Mesendoderm (in vitro differentiated cells): ENCODE measurements at regions not wholly inside any gene's neighbourhood (a gene's known extent, or its start where the extent isn't known, plus 50 kb on each side); places are given as distances from the start of the nearest gene placed in this dataset.

Experiments used
- DNase-seq: peaks from one replicate; pipeline ENCODE4 v3.0.0; 2013
- H2AK5ac ChIP-seq: 2 replicates; pipeline ENCODE4 v1.6.1; 2013; ENCODE audit warnings: low read length, inconsistent platforms
- H2BK120ac ChIP-seq: 2 replicates; pipeline ENCODE4 v1.6.1; 2013; ENCODE audit warnings: low read depth, mild to moderate bottlenecking, low read length, moderate library complexity, mixed read lengths
- H2BK15ac ChIP-seq: replicated peaks from 2 replicates; pipeline ENCODE4 v1.6.1; 2013; ENCODE audit warnings: low read depth, mild to moderate bottlenecking, moderate library complexity
- H2BK5ac ChIP-seq: 2 replicates; pipeline ENCODE4 v1.6.1; 2013; ENCODE audit warnings: low read length, inconsistent platforms
- H3K18ac ChIP-seq: 2 replicates; pipeline ENCODE4 v1.6.1; 2013; ENCODE audit warnings: mild to moderate bottlenecking, low read length, mixed read lengths
- H3K23ac ChIP-seq: one replicate; pipeline ENCODE4 v1.6.1; 2013; ENCODE audit warnings: low read length
- H3K27ac ChIP-seq: 2 replicates; pipeline ENCODE4 v1.5.1; 2013; ENCODE audit warnings: low read depth, mild to moderate bottlenecking, inconsistent platforms, low read length, moderate library complexity
- H3K27me3 ChIP-seq: 2 replicates; pipeline ENCODE4 v1.6.1; 2013; ENCODE audit warnings: low read length, control low read depth, mild to moderate bottlenecking, inconsistent platforms; ENCODE audit not compliant: insufficient read depth, poor library complexity
- H3K36me3 ChIP-seq: 2 replicates; pipeline ENCODE4 v1.6.1; 2013; ENCODE audit warnings: low read length, inconsistent platforms; ENCODE audit not compliant: control insufficient read depth, insufficient read depth
- H3K4ac ChIP-seq: one replicate; pipeline ENCODE4 v1.6.1; 2013; ENCODE audit warnings: low read depth, mild to moderate bottlenecking, low read length, moderate library complexity
- H3K4me1 ChIP-seq: 2 replicates; pipeline ENCODE4 v1.6.1; 2013; ENCODE audit warnings: low read depth, low read length, inconsistent platforms; ENCODE audit not compliant: control insufficient read depth
- H3K4me2 ChIP-seq: 2 replicates; pipeline ENCODE4 v1.6.1; 2013; ENCODE audit warnings: low read length
- H3K4me3 ChIP-seq: 2 replicates; pipeline ENCODE4 v1.5.1; 2013; ENCODE audit warnings: mild to moderate bottlenecking, low read length
- H3K56ac ChIP-seq: one replicate; pipeline ENCODE4 v1.6.1; 2013; ENCODE audit warnings: low read length
- H3K79me1 ChIP-seq: 2 replicates; pipeline ENCODE4 v1.6.1; 2013; ENCODE audit warnings: low read length, inconsistent platforms
- H3K79me2 ChIP-seq: 2 replicates; pipeline ENCODE4 v1.6.1; 2013; ENCODE audit warnings: mild to moderate bottlenecking, low read length; ENCODE audit not compliant: control insufficient read depth, insufficient read depth
- H3K9ac ChIP-seq: 2 replicates; pipeline ENCODE4 v1.6.1; 2013; ENCODE audit warnings: low read length, inconsistent platforms
- H4K5ac ChIP-seq: one replicate; pipeline ENCODE4 v1.6.1; 2013; ENCODE audit warnings: low read length
- H4K8ac ChIP-seq: one replicate; pipeline ENCODE4 v1.6.1; 2013; ENCODE audit warnings: low read depth, mild to moderate bottlenecking, control low read depth, low read length, moderate library complexity
- WGBS: extraction: QIAGEN DNeasy Blood & Tissue Kit; methylation state at CpG from one replicate; pipeline ENCODE4 v1.1.7; 2013; ENCODE audit warnings: low lambda C conversion rate, missing lambda C conversion rate; ENCODE audit not compliant: insufficient coverage; ENCODE audit errors: extremely low coverage; 5-methylcytosine and 5-hydroxymethylcytosine counted together

DNA sequence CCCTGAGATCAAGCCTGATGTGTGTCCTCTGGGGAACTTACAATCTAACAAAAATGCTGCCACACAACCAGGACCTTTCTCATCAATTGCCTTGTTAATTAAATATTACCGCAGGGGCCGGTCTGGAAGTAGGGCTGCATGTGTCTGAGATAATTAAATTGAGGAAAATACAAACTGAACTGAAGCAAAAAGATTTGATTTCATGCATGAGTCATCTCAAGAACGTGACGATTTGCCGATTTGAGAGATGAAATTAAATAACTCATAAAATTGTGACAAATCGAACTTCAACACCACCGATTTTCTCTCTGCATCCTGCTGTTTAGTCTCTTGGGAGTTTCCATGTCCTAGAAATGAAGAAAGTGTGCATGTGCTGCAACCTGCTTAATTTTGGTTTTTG is 94.6 kb upstream of the DAAM1 start:
- Histone ChIP-seq H2BK15ac (no peak overlapping the region), H3K9ac (no peak overlapping the region), H3K4me2 (no peak overlapping the region), H3K23ac (no peak overlapping the region), H3K36me3 (no peaks in the 10 kb centered on the region), H4K5ac (no peak overlapping the region), H3K18ac (no peak overlapping the region), H2BK120ac (no peak overlapping the region), H3K79me2 (no peaks in the 10 kb centered on the region), H3K27me3 (no peaks in the 10 kb centered on the region), H3K56ac (no peak overlapping the region), H3K4me1 (no peaks in the 10 kb centered on the region), H4K8ac (no peak overlapping the region), H3K79me1 (no peaks in the 10 kb centered on the region), H2AK5ac (no peak overlapping the region), H3K4ac (no peak overlapping the region), H2BK5ac (no peak overlapping the region), H3K27ac (no peak overlapping the region), H3K4me3 (no peak overlapping the region)
- no CpG with 5 or more reads among the region's 7 CpGs for WGBS
- DNase-seq: no peak

DNA sequence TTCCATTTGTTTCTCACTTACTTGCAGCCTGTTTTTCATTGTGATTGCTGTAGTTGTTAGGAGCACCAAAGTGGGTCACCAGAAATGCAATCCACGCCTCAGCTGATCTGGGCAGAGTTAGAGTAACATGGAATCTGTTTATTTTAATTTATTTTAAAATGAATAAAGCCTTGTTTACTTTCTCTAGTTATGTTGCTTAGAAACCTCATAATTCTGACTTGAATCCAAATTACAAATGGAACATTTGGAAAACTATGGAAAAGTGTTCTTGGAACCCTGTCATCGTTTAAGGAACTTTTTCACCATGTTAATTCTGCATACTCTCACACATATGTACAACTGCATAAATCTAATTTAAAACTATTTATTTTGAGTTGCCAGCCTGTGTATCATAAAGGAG is 92.2 kb upstream of the DAAM1 start:
- Histone ChIP-seq H3K56ac (no peak overlapping the region), H3K9ac (no peak overlapping the region), H3K4ac (no peak overlapping the region), H4K8ac (no peak overlapping the region), H3K27ac (no peak overlapping the region), H2BK5ac (no peak overlapping the region), H3K27me3 (no peaks in the 10 kb centered on the region), H3K23ac (no peak overlapping the region), H2BK120ac (no peak overlapping the region), H3K79me2 (no peaks in the 10 kb centered on the region), H2BK15ac (no peak overlapping the region), H3K4me3 (no peak overlapping the region), H3K4me2 (no peak overlapping the region), H3K4me1 (no peaks in the 10 kb centered on the region), H3K36me3 (no peaks in the 10 kb centered on the region), H2AK5ac (no peak overlapping the region), H3K18ac (no peak overlapping the region), H4K5ac (no peak overlapping the region), H3K79me1 (no peaks in the 10 kb centered on the region)
- WGBS: no CpG with 5 or more reads among the region's 2 CpGs
- DNase-seq: no peak

DNA sequence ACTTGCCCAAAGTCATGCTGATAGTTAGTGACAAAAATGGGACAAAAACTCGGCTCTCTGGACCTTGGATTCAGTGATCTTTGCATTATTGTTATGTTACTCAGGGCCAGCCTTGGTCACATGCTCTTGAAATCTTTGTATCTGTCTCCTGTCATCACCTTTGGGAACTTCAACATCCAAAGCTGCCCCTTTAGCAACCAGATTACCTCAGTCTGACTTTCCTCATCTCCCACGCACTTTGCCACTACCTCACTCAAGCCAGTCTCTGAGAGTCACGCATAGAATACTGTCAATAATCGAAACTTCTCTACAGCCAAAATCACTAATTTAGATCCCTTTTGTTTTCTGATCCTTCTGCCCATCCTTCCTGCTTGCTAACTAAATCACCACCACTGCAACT is 90.8 kb upstream of the DAAM1 start:
- no peak overlapping the region for H2BK15ac ChIP-seq
- WGBS: no CpG with 5 or more reads among the region's 4 CpGs
- no peak overlapping the region for H3K4me3 ChIP-seq
- no peaks in the 10 kb centered on the region for H3K27me3 ChIP-seq
- H2AK5ac ChIP-seq: no peak overlapping the region
- no peak overlapping the region for H4K8ac ChIP-seq
- no peak for DNase-seq
- H3K4me2 ChIP-seq: no peak overlapping the region
- no peak overlapping the region for H4K5ac ChIP-seq
- H3K79me2 ChIP-seq: no peaks in the 10 kb centered on the region
- no peaks in the 10 kb centered on the region for H3K79me1 ChIP-seq
- H3K9ac ChIP-seq: no peak overlapping the region
- H3K4me1 ChIP-seq: no peaks in the 10 kb centered on the region
- H3K36me3 ChIP-seq: no peaks in the 10 kb centered on the region
- no peak overlapping the region for H3K18ac ChIP-seq
- H2BK5ac ChIP-seq: no peak overlapping the region
- no peak overlapping the region for H2BK120ac ChIP-seq
- H3K23ac ChIP-seq: no peak overlapping the region
- no peak overlapping the region for H3K27ac ChIP-seq
- H3K56ac ChIP-seq: no peak overlapping the region
- no peak overlapping the region for H3K4ac ChIP-seq

DNA sequence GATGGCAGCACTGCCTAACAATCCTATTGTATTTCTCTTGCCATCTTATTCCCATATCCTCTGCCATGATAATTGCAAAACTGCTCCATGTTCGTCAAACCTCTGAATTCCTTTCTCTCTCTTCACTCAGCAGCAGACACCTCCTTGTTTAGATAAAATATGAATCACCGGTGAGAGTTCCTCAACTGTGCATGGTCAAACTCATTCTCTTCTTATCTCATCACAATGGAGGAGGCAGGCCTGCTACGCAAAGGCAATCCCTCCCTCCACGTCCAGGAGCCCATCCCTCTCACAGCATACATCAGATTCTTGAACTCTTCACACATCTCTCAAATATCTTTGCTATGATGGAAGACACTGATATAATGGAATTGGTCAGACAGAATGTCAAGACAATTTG is 90.1 kb upstream of the DAAM1 start:
- no peak overlapping the region for H2BK120ac ChIP-seq
- H2AK5ac ChIP-seq: no peak overlapping the region
- H3K4me2 ChIP-seq: no peak overlapping the region
- no CpG with 5 or more reads among the region's 4 CpGs for WGBS
- H3K23ac ChIP-seq: no peak overlapping the region
- no peak overlapping the region for H3K27ac ChIP-seq
- H3K79me2 ChIP-seq: no peaks in the 10 kb centered on the region
- no peaks in the 10 kb centered on the region for H3K27me3 ChIP-seq
- no peak overlapping the region for H2BK15ac ChIP-seq
- H3K9ac ChIP-seq: no peak overlapping the region
- no peak overlapping the region for H2BK5ac ChIP-seq
- no peaks in the 10 kb centered on the region for H3K79me1 ChIP-seq
- no peaks in the 10 kb centered on the region for H3K4me1 ChIP-seq
- H4K8ac ChIP-seq: no peak overlapping the region
- H3K4ac ChIP-seq: no peak overlapping the region
- no peak overlapping the region for H4K5ac ChIP-seq
- H3K18ac ChIP-seq: no peak overlapping the region
- H3K4me3 ChIP-seq: no peak overlapping the region
- DNase-seq: no peak
- H3K56ac ChIP-seq: no peak overlapping the region
- no peaks in the 10 kb centered on the region for H3K36me3 ChIP-seq

DNA sequence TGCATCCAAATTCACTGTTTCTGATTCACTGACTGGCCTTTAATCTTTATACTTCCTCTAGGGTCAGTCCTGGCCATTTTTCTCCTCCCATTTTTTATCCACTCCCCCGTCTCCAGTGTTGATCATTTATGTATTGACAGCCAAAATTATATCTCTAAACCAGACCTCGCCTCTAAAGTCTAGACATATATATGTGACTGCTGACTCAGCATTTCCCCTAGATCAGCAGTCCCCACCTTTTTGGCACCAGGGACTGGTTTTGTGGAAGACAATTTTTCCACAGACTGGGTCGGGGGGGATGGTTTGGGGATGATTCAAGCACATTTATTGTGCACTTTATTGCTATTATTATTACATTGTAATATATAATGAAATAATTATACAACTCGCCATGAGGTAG is 88.3 kb upstream of the DAAM1 start:
- Histone ChIP-seq H3K9ac (no peak overlapping the region), H3K23ac (no peak overlapping the region), H3K4me3 (no peak overlapping the region), H3K4ac (no peak overlapping the region), H3K4me2 (no peak overlapping the region), H2AK5ac (no peak overlapping the region), H4K5ac (no peak overlapping the region), H3K18ac (no peak overlapping the region), H2BK5ac (no peak overlapping the region), H3K4me1 (no peaks in the 10 kb centered on the region), H3K56ac (no peak overlapping the region), H4K8ac (no peak overlapping the region), H3K36me3 (no peaks in the 10 kb centered on the region), H2BK15ac (no peak overlapping the region), H2BK120ac (no peak overlapping the region), H3K27ac (no peak overlapping the region), H3K79me1 (no peaks in the 10 kb centered on the region), H3K27me3 (no peaks in the 10 kb centered on the region), H3K79me2 (no peaks in the 10 kb centered on the region)
- no peak for DNase-seq
- WGBS: no CpG with 5 or more reads among the region's 4 CpGs

DNA sequence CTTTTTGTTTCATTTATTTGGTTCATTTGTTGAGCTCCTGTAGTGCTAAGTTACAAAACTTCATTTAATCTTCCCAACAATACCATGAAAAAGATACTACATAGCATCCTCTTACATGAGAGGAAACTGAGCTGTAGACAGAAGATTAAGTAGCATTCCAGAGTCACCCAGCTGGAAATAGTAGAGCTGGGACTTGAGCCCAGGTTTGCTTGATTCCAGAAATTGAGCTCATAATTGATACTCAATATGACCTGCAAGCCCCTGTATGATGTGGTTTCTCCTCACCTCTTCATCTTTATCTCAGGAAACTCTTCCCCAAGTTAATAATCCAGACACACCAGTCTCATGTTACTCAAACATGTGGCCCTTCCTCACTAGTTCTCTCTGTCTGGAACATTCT is 87.0 kb upstream of the DAAM1 start:
- H3K36me3 ChIP-seq: no peaks in the 10 kb centered on the region
- no peak overlapping the region for H2BK15ac ChIP-seq
- no peak overlapping the region for H3K27ac ChIP-seq
- no peak overlapping the region for H4K5ac ChIP-seq
- DNase-seq: no peak
- H3K4me2 ChIP-seq: no peak overlapping the region
- no peak overlapping the region for H4K8ac ChIP-seq
- no peaks in the 10 kb centered on the region for H3K79me2 ChIP-seq
- no peak overlapping the region for H3K23ac ChIP-seq
- H2BK5ac ChIP-seq: no peak overlapping the region
- H3K27me3 ChIP-seq: no peaks in the 10 kb centered on the region
- H3K4me3 ChIP-seq: no peak overlapping the region
- no peak overlapping the region for H2AK5ac ChIP-seq
- H3K4ac ChIP-seq: no peak overlapping the region
- no peak overlapping the region for H3K56ac ChIP-seq
- H3K18ac ChIP-seq: no peak overlapping the region
- no peak overlapping the region for H2BK120ac ChIP-seq
- H3K4me1 ChIP-seq: no peaks in the 10 kb centered on the region
- no peak overlapping the region for H3K9ac ChIP-seq
- H3K79me1 ChIP-seq: no peaks in the 10 kb centered on the region
